Liver (tissue), 8 donors: ENCODE measurements at regions not wholly inside any gene's neighbourhood (a gene's known extent, or its start where the extent isn't known, plus 50 kb on each side); places are given as distances from the start of the nearest gene placed in this dataset.

ENCODE experiments used
- DNase-seq: peaks from one replicate; pipeline ENCODE4 v3.0.0-alpha.2; 2017; ENCODE audit warnings: low spot score
- H3K27ac ChIP-seq, 2 donors: one replicate each; pipeline ENCODE4 v1.7.0; 2013; ENCODE audit warnings: inconsistent platforms in 2 of 2, low read length in 2 of 2, control low read depth in 1 of 2, low read depth in 1 of 2, mild to moderate bottlenecking in 1 of 2
- H3K27me3 ChIP-seq, 4 donors: one replicate each; pipeline versions ENCODE4 v1.6.1 to v1.7.0; 2013; ENCODE audit warnings: low read length in 3 of 4, inconsistent platforms in 1 of 4, mild to moderate bottlenecking in 1 of 4, moderate library complexity in 1 of 4; ENCODE audit not compliant: control insufficient read depth in 4 of 4, insufficient read depth in 4 of 4
- H3K36me3 ChIP-seq, 4 donors: one replicate each; pipeline versions ENCODE4 v1.6.1 to v1.7.0; 2013; ENCODE audit warnings: low read length in 3 of 4, mild to moderate bottlenecking in 3 of 4, low read depth in 1 of 4, moderate library complexity in 1 of 4; ENCODE audit not compliant: control insufficient read depth in 4 of 4, insufficient read depth in 3 of 4
- H3K4me1 ChIP-seq, 4 donors: one replicate each; pipeline versions ENCODE4 v1.6.1 to v1.7.0; 2013; ENCODE audit warnings: low read length in 3 of 4, mild to moderate bottlenecking in 3 of 4, moderate library complexity in 1 of 4; ENCODE audit not compliant: control insufficient read depth in 4 of 4, insufficient read depth in 4 of 4
- H3K4me3 ChIP-seq, 3 donors: one replicate each; pipeline versions ENCODE4 v1.6.1 to v1.7.0; 2013; ENCODE audit warnings: low read length in 3 of 3, control low read depth in 1 of 3, low read depth in 1 of 3, mild to moderate bottlenecking in 1 of 3
- H3K9ac ChIP-seq, 2 donors: one replicate each; pipeline ENCODE4 v1.7.0; 2013; ENCODE audit warnings: low read length in 2 of 2, mild to moderate bottlenecking in 2 of 2, moderate library complexity in 2 of 2, control low read depth in 1 of 2, low read depth in 1 of 2
- H3K9me3 ChIP-seq, 4 donors: one replicate each; pipeline versions ENCODE4 v1.6.1 to v1.7.0; 2013; ENCODE audit warnings: low read length in 3 of 4; ENCODE audit not compliant: control insufficient read depth in 4 of 4
- ATF3 ChIP-seq: IDR thresholded peaks from 2 replicates; pipeline ENCODE4 v1.6.1; 2016; ENCODE audit warnings: antibody characterized with exemption
- CTCF ChIP-seq: fragments of 150-350 bp; IDR thresholded peaks from 2 replicates; pipeline ENCODE4 v1.5.1; 2017; ENCODE audit warnings: improper control_type of control experiment, low read depth, low read length; ENCODE audit not compliant: missing input control
- EGR1 ChIP-seq, 2 donors: IDR thresholded peaks; 2 replicates each; pipeline ENCODE4 v1.6.1; 2016 to 2018; ENCODE audit warnings: antibody characterized with exemption in 2 of 2, low read depth in 2 of 2
- FOXA1 ChIP-seq: IDR thresholded peaks from 2 replicates; pipeline ENCODE4 v1.6.1; 2016; ENCODE audit warnings: antibody characterized with exemption
- FOXA2 ChIP-seq: IDR thresholded peaks from 2 replicates; pipeline ENCODE4 v1.6.1; 2016; ENCODE audit warnings: antibody characterized with exemption
- GABPA ChIP-seq, 2 donors: IDR thresholded peaks in 1 of 2; conservative IDR thresholded peaks in 1 of 2; 2 replicates each; pipeline ENCODE4 v1.6.1; 2016; ENCODE audit warnings: antibody characterized with exemption in 2 of 2, mild to moderate bottlenecking in 1 of 2, moderate library complexity in 1 of 2
- HNF4A ChIP-seq, 2 donors: conservative IDR thresholded peaks; 2 replicates each; pipeline ENCODE4 v1.6.1; 2016; ENCODE audit warnings: antibody characterized with exemption in 2 of 2, mild to moderate bottlenecking in 2 of 2
- HNF4G ChIP-seq: IDR thresholded peaks from 2 replicates; pipeline ENCODE4 v1.6.1; 2016; ENCODE audit warnings: antibody characterized with exemption
- JUND ChIP-seq, 2 donors: IDR thresholded peaks; 2 replicates each; pipeline ENCODE4 v1.6.1; 2016; ENCODE audit warnings: antibody characterized with exemption in 2 of 2
- MAX ChIP-seq: IDR thresholded peaks from 2 replicates; pipeline ENCODE4 v1.6.1; 2016; ENCODE audit warnings: antibody characterized with exemption
- NR2F2 ChIP-seq: IDR thresholded peaks from 2 replicates; pipeline ENCODE4 v1.6.1; 2016; ENCODE audit warnings: antibody characterized with exemption
- RAD21 ChIP-seq, 2 donors: IDR thresholded peaks; 2 replicates each; pipeline ENCODE4 v1.6.1; 2016; ENCODE audit warnings: antibody characterized with exemption in 2 of 2, mild to moderate bottlenecking in 2 of 2
- REST ChIP-seq: IDR thresholded peaks from 2 replicates; pipeline ENCODE4 v1.6.1; 2016; ENCODE audit warnings: antibody characterized with exemption, mild to moderate bottlenecking
- RXRA ChIP-seq, 2 donors: IDR thresholded peaks; 2 replicates each; pipeline ENCODE4 v1.6.1; 2017 to 2018; ENCODE audit warnings: antibody characterized with exemption in 2 of 2, mild to moderate bottlenecking in 1 of 2
- SP1 ChIP-seq: IDR thresholded peaks from 2 replicates; pipeline ENCODE4 v1.6.1; 2018; ENCODE audit warnings: antibody characterized with exemption, mild to moderate bottlenecking
- TAF1 ChIP-seq: conservative IDR thresholded peaks from 2 replicates; pipeline ENCODE4 v1.6.1; 2016; ENCODE audit warnings: antibody characterized with exemption, mild to moderate bottlenecking
- YY1 ChIP-seq: IDR thresholded peaks from 2 replicates; pipeline ENCODE4 v1.6.1; 2016; ENCODE audit warnings: antibody characterized with exemption, mild to moderate bottlenecking
- ZBTB33 ChIP-seq: IDR thresholded peaks from 2 replicates; pipeline ENCODE4 v1.6.1; 2016; ENCODE audit warnings: antibody characterized with exemption
- WGBS: extraction: QIAGEN DNeasy Blood & Tissue Kit; methylation state at CpG from one replicate; pipeline ENCODE4 v1.1.7; 2013; 5-methylcytosine and 5-hydroxymethylcytosine counted together
- donor health status: healthy.
- donor health status: healthy.
- donor health status: healthy.
- donor health status: healthy.
- donor health status: healthy.

- Histone ChIP-seq H3K9ac (no peak overlapping the region), H3K4me3 (no peak overlapping the region), H3K27me3 (no peaks in the 10 kb centered on the region), H3K27ac (no peak overlapping the region), H3K4me1 (no peaks in the 10 kb centered on the region), H3K9me3 (no peaks in the 10 kb centered on the region), H3K36me3 (no peaks in the 10 kb centered on the region)
- no peak for DNase-seq
- TF ChIP-seq NR2F2 (no peak), FOXA1 (no peak), SP1 (no peak), YY1 (no peak), FOXA2 (no peak), ATF3 (no peak), MAX (no peak), GABPA (IDR thresholded peaks at IDR 0.05 in 1 of 2, conservative IDR thresholded peaks at IDR 0.05 in 1 of 2) (no peak), ZBTB33 (no peak), CTCF (no peak)
- WGBS = 95% methylated on average over 5 of the region's 5 CpGs
Observed at GRCh38 chr13:103671547-103671946, 605.3 kb upstream of the SLC10A2 start.

GRCh38 chr13:103663996-103664395 lies 597.8 kb upstream of the SLC10A2 start:
- Histone ChIP-seq H3K4me3 (no peak overlapping the region), H3K4me1 (peaks cover 0 to 8% (median 1%) of the 10 kb centered on the region in 4 donors), H3K27ac (no peak overlapping the region), H3K9ac (no peak overlapping the region), H3K36me3 (no peaks in the 10 kb centered on the region), H3K27me3 (no peaks in the 10 kb centered on the region), H3K9me3 (no peaks in the 10 kb centered on the region)
- WGBS = 39% methylated on average over 4 of the region's 4 CpGs
- TF ChIP-seq RXRA (IDR thresholded peaks at IDR 0.05) (peak; percentile 72 to 80), FOXA2 (peak; percentile 43), CTCF (no peak), SP1 (peak; percentile 47), REST (peak; percentile 17), ATF3 (no peak), ZBTB33 (peak; percentile 57), YY1 (peak; percentile 69), RAD21 (IDR thresholded peaks at IDR 0.05) (peak; percentile 55 to 66), EGR1 (IDR thresholded peaks at IDR 0.05; ENCODE audit: low read depth in 2 of 2) (peak in 1 of 2 donors; percentile 61), FOXA1 (no peak), NR2F2 (no peak), TAF1 (no peak), JUND (IDR thresholded peaks at IDR 0.05) (peak; percentile 37 to 57), HNF4G (no peak), GABPA (IDR thresholded peaks at IDR 0.05 in 1 of 2, conservative IDR thresholded peaks at IDR 0.05 in 1 of 2) (no peak), HNF4A (conservative IDR thresholded peaks at IDR 0.05) (peak; percentile 29 to 60), MAX (peak; percentile 60)
- DNase-seq = no peak
